ENCODE measurements at regions not wholly inside any gene's neighbourhood (a gene's known extent, or its start where the extent isn't known, plus 50 kb on each side); places are given as distances from the start of the nearest gene placed in this dataset.

DNA sequence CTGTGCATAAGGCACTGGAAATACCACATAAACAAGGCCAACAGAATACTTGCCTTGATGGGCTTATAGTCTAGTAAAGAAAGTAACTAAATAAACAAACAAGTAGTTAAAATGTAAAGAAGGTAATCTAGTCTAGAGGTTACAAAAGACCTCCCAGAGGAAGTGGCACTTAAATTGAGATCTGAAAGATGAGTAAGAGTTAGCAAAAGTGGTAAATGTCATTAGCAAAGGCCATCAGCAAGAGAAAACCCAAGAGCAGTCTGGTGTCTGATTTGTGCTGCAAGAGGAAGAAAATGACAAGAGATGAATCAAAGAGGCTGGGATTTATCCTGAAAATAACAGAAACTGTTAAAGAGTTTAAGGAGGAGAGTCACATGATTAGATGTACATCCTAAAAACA lies 96.6 kb upstream of the SMLR1 start:
- H3K4me3 ChIP-seq (ENCODE audit: low read depth, low read length) = no peak overlapping the region
- no peak for DNase-seq (ENCODE audit: low read depth)

DNA sequence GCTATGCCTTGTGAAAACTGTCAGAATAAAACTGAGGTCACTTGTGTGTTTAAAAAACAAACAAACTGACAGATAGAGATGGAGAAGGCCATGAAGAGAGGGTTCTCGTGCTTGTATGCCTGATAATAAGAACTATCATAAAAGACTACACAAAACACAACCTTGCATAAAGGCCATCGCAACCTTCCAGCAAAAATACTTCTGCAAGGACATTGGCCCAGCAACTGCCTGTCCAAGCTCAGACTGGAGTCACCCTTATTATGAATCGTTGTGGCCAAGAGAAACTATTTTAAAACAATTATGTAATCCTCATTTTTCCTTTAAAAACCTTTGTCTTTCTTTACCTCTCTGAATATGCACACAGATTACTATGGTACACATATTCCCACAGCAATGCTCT lies 93.0 kb upstream of the SMLR1 start:
- TF ChIP-seq, protein P1, sequence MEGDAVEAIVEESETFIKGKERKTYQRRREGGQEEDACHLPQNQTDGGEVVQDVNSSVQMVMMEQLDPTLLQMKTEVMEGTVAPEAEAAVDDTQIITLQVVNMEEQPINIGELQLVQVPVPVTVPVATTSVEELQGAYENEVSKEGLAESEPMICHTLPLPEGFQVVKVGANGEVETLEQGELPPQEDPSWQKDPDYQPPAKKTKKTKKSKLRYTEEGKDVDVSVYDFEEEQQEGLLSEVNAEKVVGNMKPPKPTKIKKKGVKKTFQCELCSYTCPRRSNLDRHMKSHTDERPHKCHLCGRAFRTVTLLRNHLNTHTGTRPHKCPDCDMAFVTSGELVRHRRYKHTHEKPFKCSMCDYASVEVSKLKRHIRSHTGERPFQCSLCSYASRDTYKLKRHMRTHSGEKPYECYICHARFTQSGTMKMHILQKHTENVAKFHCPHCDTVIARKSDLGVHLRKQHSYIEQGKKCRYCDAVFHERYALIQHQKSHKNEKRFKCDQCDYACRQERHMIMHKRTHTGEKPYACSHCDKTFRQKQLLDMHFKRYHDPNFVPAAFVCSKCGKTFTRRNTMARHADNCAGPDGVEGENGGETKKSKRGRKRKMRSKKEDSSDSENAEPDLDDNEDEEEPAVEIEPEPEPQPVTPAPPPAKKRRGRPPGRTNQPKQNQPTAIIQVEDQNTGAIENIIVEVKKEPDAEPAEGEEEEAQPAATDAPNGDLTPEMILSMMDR (IDR thresholded peaks at IDR 0.05; ENCODE audit: low read depth, low read length, missing control alignments) = no peak
- no peak for DNase-seq (ENCODE audit: low read depth)
- no peak overlapping the region for H3K4me3 ChIP-seq (ENCODE audit: low read depth, low read length)

More for the DNA sequence above, 96.6 kb upstream of the SMLR1 start:
- TF ChIP-seq, protein P1 (IDR thresholded peaks at IDR 0.05; ENCODE audit: low read depth, low read length, missing control alignments) = no peak

DNA sequence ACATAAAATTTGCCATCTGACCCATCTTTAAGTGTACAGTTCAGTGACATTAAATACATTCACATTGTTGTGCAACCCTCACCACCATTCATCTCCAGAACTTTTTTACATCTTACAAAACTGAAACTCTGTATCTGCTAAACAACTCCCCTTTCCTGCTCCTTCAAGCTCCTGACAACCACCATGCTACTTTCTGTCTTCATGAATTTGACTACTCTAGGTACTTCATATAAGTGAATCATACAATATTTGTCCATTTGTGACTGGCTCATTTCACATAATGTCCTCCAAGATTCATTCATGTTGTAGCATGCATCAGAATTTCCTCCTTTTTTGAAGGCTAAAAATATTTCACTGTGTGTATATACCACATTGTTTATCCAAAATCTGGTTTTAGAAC lies 86.9 kb upstream of the SMLR1 start:
- H3K4me3 ChIP-seq (ENCODE audit: low read depth, low read length) = no peak overlapping the region
- DNase-seq (ENCODE audit: low read depth) = no peak
- TF ChIP-seq, protein P1 (IDR thresholded peaks at IDR 0.05; ENCODE audit: low read depth, low read length, missing control alignments) = no peak

DNA sequence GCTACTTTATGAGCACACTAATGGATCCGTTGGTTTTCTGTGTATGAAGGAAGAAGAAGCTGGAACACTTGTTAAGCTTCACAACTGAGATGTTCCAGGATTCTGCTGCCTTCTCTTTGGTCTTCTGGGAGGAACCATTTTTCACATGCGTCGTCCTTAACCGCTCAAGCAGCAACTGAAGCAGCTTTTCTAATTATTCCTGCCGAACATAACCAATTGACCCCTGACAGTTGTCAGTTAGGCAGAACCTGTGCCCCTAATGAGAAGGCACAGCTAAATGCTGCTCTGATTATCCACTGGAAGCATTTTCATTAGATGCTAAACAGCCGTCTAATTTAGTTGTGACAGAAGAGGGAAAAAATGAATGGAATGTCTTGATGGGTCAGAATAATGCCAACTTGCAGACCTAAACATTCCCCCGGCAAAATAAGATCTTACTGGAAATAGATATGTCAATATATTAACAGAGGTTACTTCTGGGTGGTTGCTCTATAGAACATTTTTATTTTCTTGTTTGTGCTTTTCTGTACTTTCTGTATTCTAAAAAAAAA lies 85.0 kb upstream of the SMLR1 start:
- TF ChIP-seq, protein P1 (IDR thresholded peaks at IDR 0.05; ENCODE audit: low read depth, low read length, missing control alignments) = no peak
- DNase-seq (ENCODE audit: low read depth) = no peak
- H3K4me3 ChIP-seq (ENCODE audit: low read depth, low read length) = no peak overlapping the region

DNA sequence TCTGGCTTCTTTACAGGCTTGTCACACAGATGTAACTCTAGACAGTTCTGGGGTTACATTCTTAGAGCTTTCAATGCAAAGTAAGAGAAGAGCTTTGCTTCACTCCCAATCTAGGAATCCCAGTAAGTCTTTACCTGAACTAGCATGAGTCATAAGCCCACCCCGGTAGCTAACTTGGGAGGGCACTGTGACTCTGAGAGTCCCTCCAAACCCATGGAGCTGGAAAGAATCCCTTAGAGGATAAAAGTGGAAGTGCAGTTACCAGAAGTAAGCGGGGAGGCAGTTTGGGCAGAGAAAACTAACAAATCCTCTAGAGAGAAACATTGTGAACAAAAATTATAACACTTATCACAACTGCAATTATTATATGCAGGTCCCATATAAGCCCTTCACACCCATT lies 84.0 kb upstream of the SMLR1 start:
- H3K4me3 ChIP-seq (ENCODE audit: low read depth, low read length) = no peak overlapping the region
- DNase-seq (ENCODE audit: low read depth) = no peak
- TF ChIP-seq, protein P1 (IDR thresholded peaks at IDR 0.05; ENCODE audit: low read depth, low read length, missing control alignments) = no peak

DNA sequence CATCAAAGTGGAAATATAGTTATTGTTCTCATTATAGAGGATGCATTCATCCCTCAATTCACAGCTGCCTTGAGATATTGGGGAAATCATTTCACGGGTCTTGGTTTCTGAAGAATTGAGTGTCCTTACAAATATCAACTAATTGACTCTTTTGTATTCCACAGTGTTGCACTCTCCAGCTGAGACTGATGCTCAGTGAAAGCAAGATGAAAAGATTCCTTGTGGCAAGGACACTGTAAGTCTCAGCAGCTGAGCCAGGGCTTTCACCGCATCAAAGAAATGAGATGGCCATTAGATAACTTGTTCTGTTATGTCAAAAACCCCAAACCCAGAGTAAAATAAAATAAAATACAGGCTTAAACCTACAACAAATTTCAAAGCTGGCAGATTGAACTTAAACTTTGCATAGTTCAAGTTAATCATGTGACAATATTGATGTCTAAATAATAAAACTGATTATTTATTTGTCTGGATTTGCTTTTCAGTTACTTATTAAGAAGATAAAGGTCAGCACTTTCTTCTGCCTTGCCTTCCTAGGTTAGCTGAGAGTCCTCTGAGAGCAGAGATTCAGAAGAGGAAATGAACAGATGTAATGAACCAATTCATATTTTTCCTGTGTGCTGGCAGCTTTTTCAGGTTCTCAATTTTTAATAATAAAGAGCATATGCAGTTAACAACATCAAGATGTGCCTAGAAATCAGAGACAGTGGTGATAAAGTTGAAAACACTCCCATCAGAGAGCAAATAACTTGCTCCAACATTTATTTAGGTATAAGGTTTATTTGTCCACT lies 82.4 kb upstream of the SMLR1 start:
- H3K4me3 ChIP-seq (ENCODE audit: low read depth, low read length) = no peak overlapping the region
- no peak for DNase-seq (ENCODE audit: low read depth)
- TF ChIP-seq, protein P1 (IDR thresholded peaks at IDR 0.05; ENCODE audit: low read depth, low read length, missing control alignments) = no peak

DNA sequence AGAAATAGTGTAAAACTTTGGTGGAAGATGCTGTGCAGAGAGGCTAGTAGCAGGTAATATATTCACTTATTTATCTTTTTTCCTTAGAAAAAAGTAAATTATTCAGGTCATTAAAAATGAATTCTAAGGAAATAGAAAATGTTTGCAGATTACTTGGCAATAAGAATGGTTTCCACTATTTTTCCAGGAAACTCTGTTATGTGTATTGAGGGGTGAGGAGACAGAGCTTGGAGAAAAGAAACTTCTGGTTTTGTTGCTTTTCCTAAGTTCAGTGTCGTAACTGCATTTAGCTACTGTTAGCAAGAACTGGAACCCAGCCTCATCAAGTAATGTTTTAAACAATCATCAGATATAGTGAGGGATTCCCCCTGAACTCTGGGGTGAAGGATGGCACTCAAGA lies 79.2 kb upstream of the SMLR1 start:
- H3K4me3 ChIP-seq (ENCODE audit: low read depth, low read length) = no peak overlapping the region
- no peak for DNase-seq (ENCODE audit: low read depth)
- TF ChIP-seq, protein P1 (IDR thresholded peaks at IDR 0.05; ENCODE audit: low read depth, low read length, missing control alignments) = no peak
